Vagina (tissue), 2 donors: ENCODE measurements at regions not wholly inside any gene's neighbourhood (a gene's known extent, or its start where the extent isn't known, plus 50 kb on each side); places are given as distances from the start of the nearest gene placed in this dataset.

Experiments used
- DNase-seq, 2 donors: peaks; one replicate each; pipeline ENCODE4 v3.0.0-alpha.2; 2017; ENCODE audit errors: extremely low spot score in 2 of 2
- H3K27ac ChIP-seq: fragments of 200-600 bp; sonication (generic); one replicate; pipeline ENCODE4 v1.5.1; 2019
- H3K27me3 ChIP-seq: fragments of 200-600 bp; sonication (generic); one replicate; pipeline ENCODE4 v1.5.1; 2019
- H3K36me3 ChIP-seq, 2 donors: fragments of 200-600 bp; sonication (generic); one replicate each; pipeline ENCODE4 v1.5.1; 2017 to 2019
- H3K4me1 ChIP-seq: fragments of 200-600 bp; sonication (generic); one replicate; pipeline ENCODE4 v1.5.1; 2019
- H3K4me3 ChIP-seq, 2 donors: fragments of 200-600 bp; sonication (generic); 1 replicate in 1 of 2; 2 replicates in 1 of 2; pipeline ENCODE4 v1.5.1; 2016 to 2019
- H3K9me3 ChIP-seq: fragments of 200-600 bp; sonication (generic); one replicate; pipeline ENCODE4 v1.5.1; 2019
- CTCF ChIP-seq, 3 experiments: fragments of 450-650 bp in 2 of 3; fragments of 200-600 bp in 1 of 3; sonication (generic) in 1 of 3; IDR thresholded peaks; one replicate each; pipeline ENCODE4 v1.5.1; 2017 to 2019; ENCODE audit warnings: antibody characterized with exemption in 3 of 3, mild to moderate bottlenecking in 2 of 3, moderate library complexity in 2 of 3
- POLR2A ChIP-seq, 2 donors: fragments of 450-650 bp; IDR thresholded peaks; one replicate each; pipeline ENCODE4 v1.6.1; 2017; ENCODE audit warnings: antibody characterized with exemption in 2 of 2, mild to moderate bottlenecking in 2 of 2, moderate library complexity in 2 of 2
- POLR2AphosphoS5 ChIP-seq, 2 donors: sonication (generic); formaldehyde crosslinking; IDR thresholded peaks; one replicate each; pipeline ENCODE4 v1.9.0; 2017; ENCODE audit warnings: antibody characterized with exemption in 2 of 2, mild to moderate bottlenecking in 2 of 2, low read depth in 1 of 2; ENCODE audit not compliant: insufficient read depth in 1 of 2
- intact Hi-C: fragments of 100-400 bp; cut with DNase I; formaldehyde crosslinking; loops from one replicate; pipeline ENCODE4 v1.15.1; 2023

GRCh38 chr1:30267046-30267445, 456.3 kb downstream of the MATN1 start:
- H3K27ac ChIP-seq: no peak overlapping the region
- H3K4me1 ChIP-seq: no peaks in the 10 kb centered on the region
- H3K27me3 ChIP-seq: no peaks in the 10 kb centered on the region
- TF ChIP-seq POLR2AphosphoS5 (IDR thresholded peaks at IDR 0.05; ENCODE audit: insufficient read depth in 1 of 2, low read depth in 1 of 2) (no peak), POLR2A (IDR thresholded peaks at IDR 0.05) (no peak), CTCF (IDR thresholded peaks at IDR 0.05) (no peak)
- no peak overlapping the region for H3K4me3 ChIP-seq
- no peak for DNase-seq
- H3K36me3 ChIP-seq: no peaks in the 10 kb centered on the region
- intact Hi-C loops: no loop called here
- H3K9me3 ChIP-seq: no peaks in the 10 kb centered on the region

- intact Hi-C loops: no loop called here
- no peaks in the 10 kb centered on the region for H3K9me3 ChIP-seq
- H3K4me1 ChIP-seq: no peaks in the 10 kb centered on the region
- H3K27me3 ChIP-seq: no peaks in the 10 kb centered on the region
- no peak for TF ChIP-seq POLR2A (IDR thresholded peaks at IDR 0.05)
- no peak for TF ChIP-seq POLR2AphosphoS5 (IDR thresholded peaks at IDR 0.05; ENCODE audit: insufficient read depth in 1 of 2, low read depth in 1 of 2)
- TF ChIP-seq CTCF (IDR thresholded peaks at IDR 0.05): no peak
- H3K4me3 ChIP-seq: no peak overlapping the region
- no peak for DNase-seq
- H3K27ac ChIP-seq: no peak overlapping the region
- H3K36me3 ChIP-seq: no peaks in the 10 kb centered on the region
Observed at GRCh38 chr1:30265127-30266070, 458.0 kb downstream of the MATN1 start.

GRCh38 chr1:30264672-30265025, 458.7 kb downstream of the MATN1 start:
- no peaks in the 10 kb centered on the region for H3K9me3 ChIP-seq
- no peaks in the 10 kb centered on the region for H3K4me1 ChIP-seq
- intact Hi-C loops: no loop called here
- no peaks in the 10 kb centered on the region for H3K27me3 ChIP-seq
- no peak for TF ChIP-seq CTCF (IDR thresholded peaks at IDR 0.05)
- TF ChIP-seq POLR2AphosphoS5 (IDR thresholded peaks at IDR 0.05; ENCODE audit: insufficient read depth in 1 of 2, low read depth in 1 of 2): no peak
- TF ChIP-seq POLR2A (IDR thresholded peaks at IDR 0.05): no peak
- DNase-seq: no peak
- no peak overlapping the region for H3K27ac ChIP-seq
- no peaks in the 10 kb centered on the region for H3K36me3 ChIP-seq
- H3K4me3 ChIP-seq: no peak overlapping the region

GRCh38 chr1:30263888-30264671, 459.3 kb downstream of the MATN1 start:
- H3K4me1 ChIP-seq: no peaks in the 10 kb centered on the region
- intact Hi-C loops: no loop called here
- H3K9me3 ChIP-seq: no peaks in the 10 kb centered on the region
- no peak overlapping the region for H3K4me3 ChIP-seq
- DNase-seq: no peak
- H3K27me3 ChIP-seq: no peaks in the 10 kb centered on the region
- H3K36me3 ChIP-seq: no peaks in the 10 kb centered on the region
- no peak overlapping the region for H3K27ac ChIP-seq
- TF ChIP-seq POLR2AphosphoS5 (IDR thresholded peaks at IDR 0.05; ENCODE audit: insufficient read depth in 1 of 2, low read depth in 1 of 2): no peak
- TF ChIP-seq CTCF (IDR thresholded peaks at IDR 0.05): no peak
- no peak for TF ChIP-seq POLR2A (IDR thresholded peaks at IDR 0.05)
